SK-MEL-5 (cell line): ENCODE measurements at regions not wholly inside any gene's neighbourhood (a gene's known extent, or its start where the extent isn't known, plus 50 kb on each side); places are given as distances from the start of the nearest gene placed in this dataset.

Source experiments
- DNase-seq: peaks from one replicate; pipeline ENCODE4 v3.0.0-alpha.2; 2016; ENCODE audit warnings: low read depth, low spot score
- in situ Hi-C: cut with HindIII; loops from 2 replicates; pipeline ENCODE4 v1.10.0; 2016; ENCODE audit warnings: low sequenced_read_pairs, high pct_unique_total_duplicates, low pct_unique_long_range_greater_than_20kb

DNA sequence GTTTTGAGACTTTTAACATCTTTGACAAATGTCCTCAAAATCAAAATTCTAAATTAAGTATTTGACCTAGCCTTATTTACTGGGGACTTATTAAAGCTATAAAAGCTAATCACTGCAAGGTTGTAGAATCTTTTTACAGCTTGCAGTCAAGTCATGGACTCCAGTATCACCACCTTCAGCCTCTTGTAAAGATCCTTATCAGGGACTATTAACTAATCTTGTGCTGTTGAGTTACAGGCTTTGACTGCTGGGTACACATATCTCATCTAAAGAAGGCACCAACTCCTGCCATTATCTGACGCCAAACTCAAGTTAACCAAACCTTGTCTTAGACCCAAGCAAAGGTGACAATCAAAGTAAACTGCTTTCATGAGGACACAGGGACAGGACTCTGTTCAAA, 621.0 kb upstream of the IGFBP3 start:
- in situ Hi-C loops: no loop called here
- DNase-seq: no peak

DNA sequence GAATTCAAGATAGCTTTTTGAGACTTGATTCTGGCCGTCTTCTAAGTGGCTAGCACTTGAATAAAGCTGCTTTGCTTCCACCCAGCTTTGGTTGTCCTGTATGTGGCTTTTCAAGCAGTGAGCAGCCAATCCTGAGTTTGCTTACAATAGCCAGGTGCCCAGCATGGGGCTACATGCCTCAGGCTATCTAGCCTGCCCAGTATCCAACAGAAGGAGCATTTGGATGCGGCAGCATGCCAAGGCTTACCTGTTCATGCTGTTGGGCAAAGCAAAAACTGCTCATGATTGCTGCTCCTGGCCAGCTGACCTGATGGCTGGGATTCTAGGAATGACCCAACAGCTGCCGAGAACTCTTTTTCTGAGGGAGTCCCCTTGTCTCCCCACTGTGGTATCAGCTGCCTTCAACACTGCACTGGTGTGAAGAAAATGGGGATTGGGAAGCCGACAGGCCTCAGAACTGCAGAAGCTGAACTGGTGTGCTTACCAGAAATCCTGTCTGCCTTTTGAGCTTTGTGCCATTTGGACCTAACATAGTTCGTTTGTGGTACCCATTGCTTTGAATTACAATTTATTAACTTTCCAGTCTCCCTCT, 618.9 kb upstream of the IGFBP3 start:
- in situ Hi-C loops: no loop called here
- DNase-seq: no peak

DNA sequence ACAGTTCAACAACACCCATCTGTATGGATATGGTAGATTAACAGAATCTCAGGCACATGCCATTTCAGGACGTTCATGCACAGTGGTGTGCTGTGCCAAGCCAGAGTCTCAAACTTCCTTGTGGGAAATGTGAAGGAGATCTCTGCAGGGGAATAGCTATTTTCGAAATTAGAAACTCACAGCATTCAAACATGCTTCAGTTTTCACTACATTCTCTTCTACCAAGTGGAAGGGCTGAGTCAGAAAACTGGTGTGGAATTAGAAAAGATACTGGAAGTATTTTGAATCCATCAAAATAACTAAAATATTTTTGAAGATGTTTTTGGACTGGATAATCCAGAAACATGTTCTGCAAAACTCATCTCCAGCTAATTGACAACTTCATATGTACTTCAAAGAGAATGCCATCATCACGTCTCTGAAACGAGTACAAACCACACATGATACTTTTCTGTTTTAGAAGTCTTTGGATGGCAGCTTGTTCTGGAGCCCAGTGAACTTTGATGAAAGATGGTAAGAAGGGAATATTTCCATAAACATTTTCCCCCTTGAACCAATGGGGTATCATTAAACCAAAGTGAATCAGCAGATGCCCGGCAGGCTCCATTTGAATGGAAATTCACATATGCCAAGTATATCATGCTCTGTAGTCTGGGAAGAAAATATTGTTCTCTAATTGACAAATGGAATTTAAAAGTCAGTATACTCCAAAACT, 616.3 kb upstream of the IGFBP3 start:
- in situ Hi-C loops: no loop called here
- no peak for DNase-seq

DNA sequence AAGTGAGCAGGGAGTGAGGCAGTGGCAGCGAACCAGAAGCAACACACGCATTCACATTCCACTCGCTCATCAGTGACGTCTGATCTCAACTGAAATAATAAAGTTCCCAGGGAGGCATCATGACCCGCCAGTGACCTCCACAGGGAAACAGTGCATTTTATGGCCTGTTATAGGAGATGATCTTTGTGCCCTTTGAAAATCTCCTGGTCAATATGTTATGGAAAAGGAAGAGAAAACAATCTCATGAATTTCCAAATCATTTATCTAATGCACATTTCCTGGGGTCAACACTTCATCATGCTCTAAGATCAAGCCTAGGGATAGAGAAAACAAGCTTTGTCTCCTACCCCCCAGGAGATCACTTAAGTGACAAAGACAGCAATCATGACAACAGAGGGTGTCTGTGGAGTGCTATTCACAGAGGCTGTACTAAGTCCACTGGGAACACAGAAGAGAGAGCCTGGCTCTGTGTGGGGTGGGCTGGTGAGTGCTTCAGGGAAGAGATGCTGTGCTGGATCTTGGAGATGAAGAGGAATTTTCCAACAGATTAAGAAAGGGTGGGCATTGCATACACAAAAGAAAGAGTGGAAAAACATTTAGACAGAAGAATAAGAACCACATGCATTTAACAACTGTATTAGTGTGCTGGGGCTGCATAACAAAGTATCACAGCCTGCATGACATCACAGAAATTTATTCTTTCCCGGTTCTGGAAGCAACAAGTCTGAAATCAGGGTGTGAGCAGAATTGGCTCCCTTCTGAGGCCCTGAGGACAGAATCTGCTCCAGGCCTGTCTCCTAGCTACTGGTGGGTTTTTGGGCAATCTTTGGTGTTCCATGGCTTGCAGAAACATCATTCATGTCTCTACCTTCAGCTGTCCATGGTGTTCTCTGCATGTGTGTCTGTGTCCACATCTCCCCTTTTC, 613.9 kb upstream of the IGFBP3 start:
- in situ Hi-C loops: no loop called here
- DNase-seq: peak; percentile 52

DNA sequence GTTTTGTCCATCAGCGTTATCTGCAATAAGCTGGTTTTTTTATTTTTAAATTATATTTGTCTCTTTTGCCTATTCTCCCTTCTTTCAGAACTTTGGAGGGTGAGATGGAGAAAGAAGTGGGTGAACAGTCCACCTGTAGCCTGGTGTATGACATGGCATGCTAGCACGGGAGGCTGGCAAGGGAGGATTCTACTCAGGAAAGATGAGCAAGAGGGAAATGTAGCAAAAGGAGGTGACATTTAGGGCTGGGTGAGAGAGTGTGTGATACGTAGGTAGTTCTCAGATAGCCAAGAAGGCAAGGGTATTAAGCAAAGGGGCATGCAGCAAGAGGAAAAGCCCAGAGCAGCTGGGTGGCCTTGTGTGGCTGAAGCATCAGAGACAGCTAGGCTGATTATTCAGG, 612.9 kb upstream of the IGFBP3 start:
- in situ Hi-C loops: no loop called here
- no peak for DNase-seq

DNA sequence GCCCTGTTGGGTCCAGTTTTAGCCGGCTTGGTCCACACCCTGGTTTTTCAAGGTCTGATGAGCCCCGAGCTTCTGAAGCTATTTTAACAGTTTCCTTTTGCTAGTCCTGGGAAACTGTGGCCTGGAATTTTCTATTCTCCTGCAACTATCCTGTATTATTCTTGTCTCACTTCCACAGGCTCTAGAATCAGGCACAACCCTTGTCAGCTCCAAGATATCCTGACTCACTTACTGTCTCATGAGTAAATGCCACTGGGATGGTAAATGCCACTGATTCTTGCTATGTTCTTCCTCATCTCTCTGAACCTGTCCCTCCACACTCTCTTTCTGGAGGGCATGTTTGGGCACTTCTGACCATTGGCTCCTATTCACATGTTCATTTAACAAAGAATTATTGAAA, 611.5 kb upstream of the IGFBP3 start:
- DNase-seq: no peak
- in situ Hi-C loops: no loop called here

DNA sequence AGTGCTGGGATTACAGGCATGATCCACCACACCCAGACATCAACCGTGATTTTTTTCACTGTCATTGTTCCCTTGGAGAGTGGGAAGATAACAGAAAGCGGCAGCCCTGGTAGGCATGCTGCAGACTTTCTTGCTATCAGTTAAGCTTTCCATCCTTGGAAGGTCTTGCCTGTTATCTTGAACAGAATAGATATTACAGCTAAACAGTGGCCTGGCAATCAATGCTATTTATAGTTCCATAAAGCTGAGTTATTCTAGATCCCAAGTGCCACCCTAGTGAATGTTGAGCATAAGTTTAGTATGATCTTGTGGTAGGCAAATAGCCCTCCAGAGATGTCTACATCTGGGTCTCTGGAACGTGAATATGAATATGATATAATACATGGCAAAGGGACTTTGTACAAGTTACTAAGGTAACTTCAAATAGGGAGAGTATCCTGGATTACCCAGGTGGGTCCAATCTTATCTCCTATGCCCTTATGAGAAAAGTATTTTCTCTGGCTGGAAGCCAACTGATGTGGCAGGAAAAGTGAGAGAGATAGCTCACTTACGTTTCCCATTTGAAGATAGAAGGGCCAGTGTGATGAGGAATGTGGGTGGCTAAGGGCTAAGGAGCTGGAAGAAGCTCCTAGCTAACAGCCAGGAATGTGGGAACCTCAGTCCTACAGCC, 609.1 kb upstream of the IGFBP3 start:
- in situ Hi-C loops: no loop called here
- no peak for DNase-seq

DNA sequence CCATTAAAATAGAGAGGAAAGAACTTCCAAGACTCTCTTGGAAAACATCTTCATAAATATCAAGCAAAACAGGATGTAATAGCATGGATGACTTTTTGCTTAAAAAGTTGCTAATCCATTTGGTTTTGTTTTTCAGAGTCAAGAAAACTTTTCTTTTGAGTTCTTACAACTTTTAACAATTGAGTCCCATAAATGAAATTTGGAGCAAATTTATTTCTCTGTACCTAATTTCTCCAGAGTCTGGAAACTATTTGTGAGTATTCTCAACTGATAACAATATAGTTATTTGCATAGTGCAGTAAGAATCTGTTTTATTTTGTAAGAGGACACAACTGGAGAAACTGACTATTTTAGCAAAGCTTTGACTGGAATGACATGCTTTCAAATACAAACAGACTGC, 606.3 kb upstream of the IGFBP3 start:
- in situ Hi-C loops: no loop called here

DNA sequence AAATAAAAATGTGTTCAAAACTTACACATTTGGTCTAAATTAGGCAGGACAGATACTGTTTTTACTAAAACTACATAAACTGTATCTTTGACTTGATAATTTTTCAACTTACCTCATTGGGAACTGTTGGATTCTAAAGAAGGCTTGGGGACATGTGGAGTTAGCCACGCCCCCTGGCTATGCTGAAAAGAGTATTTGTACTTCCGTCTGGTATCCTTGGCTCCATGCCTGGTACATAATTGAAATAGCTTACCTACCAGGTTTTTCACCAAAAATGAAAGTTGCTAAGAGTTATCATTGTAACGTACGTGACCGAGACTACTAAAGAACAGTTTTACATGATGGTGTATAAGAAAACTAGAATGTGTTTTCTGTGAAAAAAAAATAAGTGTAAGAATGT, 604.8 kb upstream of the IGFBP3 start:
- DNase-seq: peak; percentile 37
- in situ Hi-C loops: no loop called here

More for the DNA sequence above, 606.3 kb upstream of the IGFBP3 start:
- no peak for DNase-seq

DNA sequence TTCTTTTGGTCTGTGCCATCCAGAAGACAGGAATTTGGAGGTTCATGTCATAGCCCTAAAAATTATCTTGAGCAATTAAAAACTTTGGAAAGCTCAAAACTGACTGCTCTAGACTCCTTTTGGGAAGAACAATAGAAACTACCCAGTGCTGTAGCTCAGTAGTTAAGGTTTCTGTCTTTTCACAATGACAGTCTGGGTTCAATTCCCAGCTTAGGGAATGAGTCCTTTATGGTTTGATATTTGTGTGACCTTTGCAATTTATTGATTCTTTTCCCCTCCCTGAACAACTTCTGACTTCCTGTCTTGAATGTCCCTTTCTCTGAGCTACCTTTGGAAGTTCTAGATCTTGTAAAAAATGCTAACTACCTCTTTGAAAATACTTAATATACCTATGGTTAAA, 603.3 kb upstream of the IGFBP3 start:
- in situ Hi-C loops: no loop called here
- DNase-seq: no peak

DNA sequence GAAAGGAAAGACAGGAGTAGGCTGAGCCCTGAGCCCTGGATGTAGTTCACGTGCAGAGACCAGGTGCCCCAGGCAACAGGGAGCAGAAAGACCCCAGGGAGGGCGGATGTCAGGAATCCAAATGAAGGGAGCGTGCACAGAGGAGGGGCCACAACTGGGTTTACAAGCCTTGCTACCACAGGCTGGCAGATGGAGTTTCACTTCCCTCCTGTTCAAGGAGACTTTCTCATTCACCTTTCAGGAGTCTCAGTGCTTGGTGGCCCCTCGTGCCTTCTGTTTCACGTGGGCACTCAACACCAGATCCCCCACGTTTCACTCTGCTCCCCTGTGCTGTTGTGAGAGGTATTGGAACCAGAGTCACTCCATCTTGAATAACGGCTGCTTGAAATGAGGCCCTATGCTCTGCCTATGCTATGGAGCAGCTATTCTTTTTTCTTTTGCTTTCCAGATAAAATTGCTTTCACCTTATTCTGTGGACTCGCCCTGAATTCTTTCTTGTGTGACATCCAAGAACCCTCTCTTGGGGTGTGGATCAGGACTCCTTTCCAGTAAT, 601.4 kb upstream of the IGFBP3 start:
- in situ Hi-C loops: no loop called here
- DNase-seq: no peak

DNA sequence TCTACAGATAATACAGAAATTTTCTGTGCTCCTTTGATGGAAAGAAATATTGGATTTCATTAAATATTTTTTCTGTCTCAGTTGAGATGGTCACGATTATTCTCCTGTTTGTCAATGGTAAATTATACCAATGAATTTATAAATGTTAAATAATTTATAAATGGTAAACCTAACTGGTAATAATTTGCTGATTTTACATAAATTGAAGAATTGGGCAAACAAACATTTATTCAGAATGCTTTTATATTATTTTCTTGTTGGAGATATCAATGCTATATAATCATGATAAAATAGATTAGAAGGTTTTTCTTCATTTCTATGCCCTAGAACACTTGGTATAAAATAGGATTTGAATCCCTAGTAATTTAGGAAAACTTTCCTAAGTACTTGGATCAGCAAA, 597.6 kb upstream of the IGFBP3 start:
- no peak for DNase-seq
- in situ Hi-C loops: no loop called here

DNA sequence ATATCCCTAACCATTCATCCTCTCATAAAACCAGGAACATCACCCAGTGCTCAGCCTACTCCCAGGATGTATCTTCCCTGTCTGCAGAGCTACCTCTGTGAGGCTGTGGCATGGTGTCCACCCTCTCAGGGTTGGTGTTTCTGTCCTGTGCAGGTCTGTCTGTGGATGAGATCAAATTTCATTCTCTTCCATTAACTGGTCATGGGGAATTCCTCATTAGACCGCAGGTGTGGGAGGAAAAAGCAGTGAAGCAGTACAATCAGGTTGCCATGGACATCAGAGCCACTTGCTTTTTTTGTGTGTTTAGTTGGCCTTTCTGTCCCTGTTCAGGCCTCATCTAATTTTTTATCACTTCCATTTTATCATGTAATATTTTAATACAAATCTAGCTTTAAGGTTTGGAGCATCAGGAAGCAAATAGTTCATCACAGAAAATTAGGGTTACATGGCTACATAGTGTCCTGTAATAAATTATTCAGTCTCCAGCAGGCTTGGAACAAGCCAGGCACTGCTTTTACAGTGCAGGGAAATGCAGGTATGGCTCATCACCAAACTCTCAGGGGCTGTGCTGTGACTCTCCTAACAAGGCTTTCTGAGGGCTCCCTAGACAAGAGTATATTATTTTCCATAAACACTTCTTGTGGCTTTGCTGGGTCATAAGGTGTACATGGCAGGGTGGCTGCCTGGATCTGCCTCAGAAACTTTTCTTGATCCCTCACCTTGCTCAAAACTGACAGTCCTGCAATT, 594.9 kb upstream of the IGFBP3 start:
- no peak for DNase-seq
- in situ Hi-C loops: no loop called here

DNA sequence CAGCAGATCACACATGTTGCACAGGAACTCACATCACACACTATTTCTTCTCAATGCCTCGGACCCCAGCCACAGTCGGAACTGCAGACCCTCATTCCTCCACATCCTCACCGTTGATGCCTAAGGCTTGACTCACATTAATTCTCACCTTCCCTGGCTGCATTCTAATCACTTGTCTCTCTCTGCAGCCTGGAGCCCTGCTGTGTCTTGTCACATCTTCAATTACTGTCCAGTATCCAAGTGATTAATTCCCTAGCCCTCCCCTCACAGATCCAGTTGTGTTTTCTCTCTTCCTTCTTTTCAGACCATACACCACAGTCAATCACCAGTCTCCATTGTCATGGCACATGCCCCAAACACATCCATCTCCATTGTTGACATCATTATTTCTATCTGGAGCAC, 592.4 kb upstream of the IGFBP3 start:
- in situ Hi-C loops: no loop called here
- DNase-seq: no peak

DNA sequence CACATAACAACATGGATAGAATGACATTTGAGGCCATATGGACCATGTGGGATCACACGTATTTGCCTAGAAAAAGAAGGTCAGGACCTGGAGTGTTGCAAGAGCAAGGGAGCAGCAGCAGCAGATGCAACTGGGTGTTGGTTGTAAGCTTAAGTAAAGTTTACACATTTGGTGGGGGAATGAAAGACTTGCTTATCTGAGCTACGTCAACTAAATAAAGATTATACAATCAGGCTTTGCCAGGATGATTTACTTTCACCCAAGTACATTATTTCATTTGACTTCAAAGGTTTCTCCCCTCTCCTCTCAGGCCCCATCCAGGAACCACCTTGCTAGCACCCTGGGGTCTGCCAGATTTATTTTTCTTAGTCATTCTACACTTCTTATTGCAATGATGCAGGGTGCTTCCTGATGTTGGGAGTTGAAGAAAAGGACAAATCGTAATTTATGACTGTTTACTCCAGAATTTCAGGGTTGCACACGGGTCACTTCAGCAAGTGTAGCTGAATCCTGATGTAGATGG, 591.9 kb upstream of the IGFBP3 start:
- no peak for DNase-seq
- in situ Hi-C loops: no loop called here

DNA sequence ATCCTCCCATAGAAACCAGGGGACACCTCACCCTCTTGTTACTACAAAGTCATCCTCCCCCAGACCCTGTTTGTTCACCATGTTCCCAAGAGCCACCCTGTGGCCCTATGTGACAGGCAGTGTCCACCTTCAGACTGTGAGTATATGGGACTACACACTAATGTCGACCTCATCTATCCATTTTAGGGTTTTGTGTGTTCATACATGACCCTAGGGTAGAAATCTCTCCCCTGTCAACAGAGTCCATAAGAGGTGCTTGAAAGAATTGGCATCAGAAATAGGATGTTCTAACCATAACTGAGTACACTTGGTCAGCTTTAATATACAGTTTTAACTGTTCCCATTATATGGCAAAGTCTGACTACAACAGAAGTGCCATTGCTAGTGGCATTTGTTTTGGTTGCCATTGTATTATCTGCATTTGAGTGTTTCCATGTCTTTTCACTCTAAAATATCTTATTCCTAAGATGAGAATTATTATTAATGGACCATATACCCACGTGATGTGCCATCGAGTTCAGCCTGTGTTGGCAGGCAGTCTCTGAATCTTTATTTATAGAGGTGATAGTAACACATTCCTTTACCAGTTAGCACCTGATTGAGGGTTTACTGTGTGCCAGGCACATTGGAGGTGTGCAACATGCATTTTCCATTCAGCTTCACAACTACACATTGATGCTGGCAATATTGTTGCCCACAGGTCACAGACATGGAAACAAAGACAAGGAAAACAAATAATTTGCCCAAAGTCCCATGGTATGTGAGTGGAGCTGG, 590.6 kb upstream of the IGFBP3 start:
- in situ Hi-C loops: no loop called here
- no peak for DNase-seq
